HepG2 (cell line): ENCODE measurements at regions not wholly inside any gene's neighbourhood (a gene's known extent, or its start where the extent isn't known, plus 50 kb on each side); places are given as distances from the start of the nearest gene placed in this dataset.

Experiments
- ATAC-seq: fragments of 200-7000 bp; cut with Tn5 transposase; 3 replicates; pipeline ENCODE4 v1.9.1; 2020; ENCODE audit warnings: mild to moderate bottlenecking, moderate library complexity
- BruUV-seq: library from RNA; stranded (reverse); fragments of 400-500 nt; replicated peaks from 2 replicates; lab custom pipeline; 2021; lab: Mats Ljungman, UMichigan
- CTCF ChIA-PET: fragments of 300-600 bp; formaldehyde crosslinking; extraction: SDS; loops from one replicate; lab custom pipeline; 2021; ENCODE audit warnings: low total read pairs, inconsistent platforms, low intra/inter-chr PET ratio; lab: Yijun Ruan, JAX
- POLR2A ChIA-PET: fragments of 350-600 bp; sonication (Branson Sonifier 250); formaldehyde crosslinking; loops from one replicate; lab custom pipeline; 2020; ENCODE audit warnings: antibody characterized with exemption, inconsistent platforms; lab: Yijun Ruan, JAX
- DNase-seq: peaks from one replicate; pipeline ENCODE4 v3.0.0-alpha.2; 2015; ENCODE audit warnings: low spot score
- FAIRE-seq: peaks from 3 replicates; lab custom pipeline; 2011; peaks lifted over from hg19 to GRCh38; lab: Jason Lieb, UNC
- H2AFZ ChIP-seq: one replicate; pipeline ENCODE4 v1.6.1; 2011; ENCODE audit warnings: low read length, inconsistent platforms
- H3K27ac ChIP-seq: fragments of 300-600 bp; 3 replicates; pipeline ENCODE4 v1.8.0; 2011; ENCODE audit warnings: mixed run types, mild to moderate bottlenecking, mixed read lengths, low read length, inconsistent platforms; ENCODE audit not compliant: insufficient read depth; ENCODE audit errors: extremely low read length
- H3K27me3 ChIP-seq, 2 experiments: fragments of 200-600 bp in 1 of 2; 2 replicates in 1 of 2; 3 replicates in 1 of 2; pipeline versions ENCODE4 v1.6.0 to v1.8.0; 2011; ENCODE audit warnings: low read length in 2 of 2, mild to moderate bottlenecking in 2 of 2, moderate library complexity in 2 of 2, inconsistent platforms in 1 of 2; ENCODE audit not compliant: insufficient read depth in 2 of 2, control insufficient read depth in 1 of 2
- H3K36me3 ChIP-seq, 2 experiments: fragments of 200-600 bp in 1 of 2; replicated peaks in 1 of 2; 2 replicates in 1 of 2; 3 replicates in 1 of 2; pipeline versions ENCODE4 v1.5.1 to v1.8.0; 2011; ENCODE audit warnings: low read length in 2 of 2, inconsistent platforms in 1 of 2; ENCODE audit not compliant: insufficient read depth in 2 of 2, control insufficient read depth in 1 of 2
- H3K4me1 ChIP-seq: 2 replicates; pipeline ENCODE4 v1.5.1; 2012; ENCODE audit warnings: low read length, inconsistent platforms; ENCODE audit not compliant: insufficient read depth
- H3K4me2 ChIP-seq: 2 replicates; pipeline ENCODE4 v1.6.0; 2011; ENCODE audit warnings: low read depth, low read length, inconsistent platforms
- H3K4me3 ChIP-seq, 3 experiments: fragments of 200-600 bp in 1 of 3; sonication (generic), shearing (Covaris generic) in 1 of 3; replicated peaks in 1 of 3; 2 replicates each; pipeline ENCODE4 v1.5.1; 2011 to 2016; ENCODE audit warnings: low read length in 3 of 3, inconsistent platforms in 2 of 3, low read depth in 2 of 3, mild to moderate bottlenecking in 2 of 3, control low read depth in 1 of 3, mixed read lengths in 1 of 3; ENCODE audit not compliant: insufficient read depth in 1 of 3
- H3K79me2 ChIP-seq: one replicate; pipeline ENCODE4 v1.6.1; 2011; ENCODE audit warnings: low read length, inconsistent platforms; ENCODE audit not compliant: insufficient read depth
- H3K9ac ChIP-seq: 2 replicates; pipeline ENCODE4 v1.6.0; 2011; ENCODE audit warnings: mild to moderate bottlenecking, low read depth, low read length, inconsistent platforms; ENCODE audit not compliant: insufficient read depth
- H3K9me3 ChIP-seq: 2 replicates; pipeline ENCODE4 v1.5.1; 2012; ENCODE audit warnings: mild to moderate bottlenecking, low read length
- H4K20me1 ChIP-seq: 2 replicates; pipeline ENCODE4 v1.6.0; 2011; ENCODE audit warnings: inconsistent platforms, mild to moderate bottlenecking, low read length, moderate library complexity; ENCODE audit not compliant: insufficient read depth
- CHD4 ChIP-seq: fragments of 200-600 bp; sonication (generic); IDR thresholded peaks from 2 replicates; pipeline ENCODE4 v1.7.0; 2017; ENCODE audit warnings: mild to moderate bottlenecking, low read length, borderline replicate concordance
- NCOR1 ChIP-seq: fragments of 200-600 bp; sonication (generic); IDR thresholded peaks from 2 replicates; pipeline ENCODE4 v1.7.0; 2017; ENCODE audit warnings: antibody characterized with exemption, low read length, borderline replicate concordance
- RBM39 ChIP-seq: fragments of 200-400 bp; formaldehyde crosslinking; IDR thresholded peaks from one replicate; pipeline ENCODE4 v1.6.1; 2018; ENCODE audit warnings: antibody characterized with exemption, mild to moderate bottlenecking, low read depth, low read length; ENCODE audit not compliant: poor library complexity, severe bottlenecking
- REXO4 ChIP-seq: sonication (generic); formaldehyde crosslinking; IDR thresholded peaks from 2 replicates; pipeline ENCODE4 v1.8.0; 2022; ENCODE audit warnings: missing genetic modification reagents, mild to moderate bottlenecking, borderline replicate concordance
- SIN3A ChIP-seq: IDR thresholded peaks from 2 replicates; pipeline ENCODE4 v1.6.1; 2011; ENCODE audit warnings: low read depth, mild to moderate bottlenecking, control low read depth, low read length, borderline replicate concordance
- THYN1 ChIP-seq: sonication (generic); formaldehyde crosslinking; IDR thresholded peaks from 2 replicates; pipeline ENCODE4 v1.8.1; 2023; ENCODE audit warnings: low read depth, mild to moderate bottlenecking, moderate library complexity, missing genetic modification reagents, borderline replicate concordance
- ZC3H4 ChIP-seq: sonication (generic); formaldehyde crosslinking; IDR thresholded peaks from 2 replicates; pipeline ENCODE4 v1.4.0; 2020; ENCODE audit warnings: missing genetic modification reagents, borderline replicate concordance
- ZNF552 ChIP-seq: sonication (generic); formaldehyde crosslinking; IDR thresholded peaks from 2 replicates; pipeline ENCODE4 v1.9.0; 2022; ENCODE audit warnings: missing genetic modification reagents, mild to moderate bottlenecking, borderline replicate concordance
- ZSCAN31 ChIP-seq: sonication (generic); formaldehyde crosslinking; IDR thresholded peaks from 2 replicates; pipeline ENCODE4 v1.5.0; 2020; ENCODE audit warnings: low read depth, mild to moderate bottlenecking, missing genetic modification reagents
- WGBS: methylation state at CpG from one replicate; pipeline ENCODE4 v1.1.6; 2017; ENCODE audit warnings: low lambda C conversion rate; 5-methylcytosine and 5-hydroxymethylcytosine counted together
- in situ Hi-C: cut with HindIII; loops from 2 replicates; pipeline ENCODE4 v1.10.0; 2017; ENCODE audit warnings: low pct_unique_long_range_greater_than_20kb; ENCODE audit not compliant: extremely low pct_ligation_motif_present
- intact Hi-C: fragments of 100-400 bp; cut with micrococcal nuclease; formaldehyde crosslinking; loops from one replicate; pipeline ENCODE4 v1.10.0; 2022; ENCODE audit not compliant: unreplicated experiment
- TF ChIP-seq, protein P1 (sequence below): sonication (generic); formaldehyde crosslinking; IDR thresholded peaks from 2 replicates; pipeline ENCODE4 v1.5.0; 2020; ENCODE audit warnings: missing genetic modification reagents, mild to moderate bottlenecking, borderline replicate concordance
- TF ChIP-seq, protein P2 (sequence below): sonication (generic); formaldehyde crosslinking; IDR thresholded peaks from 2 replicates; pipeline ENCODE4 v1.5.1; 2020; ENCODE audit warnings: mild to moderate bottlenecking, moderate library complexity, missing genetic modification reagents

GRCh38 chr13:102951808-102952207 is 106.0 kb downstream of the ERCC5 start:
- Histone ChIP-seq H3K79me2 (no peaks in the 10 kb centered on the region), H3K27ac (no peak overlapping the region), H2AFZ (no peak overlapping the region), H3K4me2 (no peak overlapping the region), H3K4me3 (no peak overlapping the region), H3K27me3 (no peaks in the 10 kb centered on the region; a peak in 1 of 5 replicates), H3K36me3 (no peaks in the 10 kb centered on the region), H3K9ac (no peak overlapping the region), H3K4me1 (no peaks in the 10 kb centered on the region), H4K20me1 (no peaks in the 10 kb centered on the region), H3K9me3 (no peaks in the 10 kb centered on the region)
- ATAC-seq (no peak), DNase-seq (no peak), FAIRE-seq (no peak)
- TF ChIP-seq CHD4 (no peak), SIN3A (no peak), ZSCAN31 (no peak), NCOR1 (no peak), REXO4 (CRISPR knock-in tag) (no peak), RBM39 (no peak), ZNF552 (CRISPR knock-in tag) (no peak), THYN1 (CRISPR knock-in tag) (no peak), ZC3H4 (CRISPR knock-in tag) (no peak)
- TF ChIP-seq, protein P1, sequence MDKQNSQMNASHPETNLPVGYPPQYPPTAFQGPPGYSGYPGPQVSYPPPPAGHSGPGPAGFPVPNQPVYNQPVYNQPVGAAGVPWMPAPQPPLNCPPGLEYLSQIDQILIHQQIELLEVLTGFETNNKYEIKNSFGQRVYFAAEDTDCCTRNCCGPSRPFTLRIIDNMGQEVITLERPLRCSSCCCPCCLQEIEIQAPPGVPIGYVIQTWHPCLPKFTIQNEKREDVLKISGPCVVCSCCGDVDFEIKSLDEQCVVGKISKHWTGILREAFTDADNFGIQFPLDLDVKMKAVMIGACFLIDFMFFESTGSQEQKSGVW, result no peak
- TF ChIP-seq, protein P2, sequence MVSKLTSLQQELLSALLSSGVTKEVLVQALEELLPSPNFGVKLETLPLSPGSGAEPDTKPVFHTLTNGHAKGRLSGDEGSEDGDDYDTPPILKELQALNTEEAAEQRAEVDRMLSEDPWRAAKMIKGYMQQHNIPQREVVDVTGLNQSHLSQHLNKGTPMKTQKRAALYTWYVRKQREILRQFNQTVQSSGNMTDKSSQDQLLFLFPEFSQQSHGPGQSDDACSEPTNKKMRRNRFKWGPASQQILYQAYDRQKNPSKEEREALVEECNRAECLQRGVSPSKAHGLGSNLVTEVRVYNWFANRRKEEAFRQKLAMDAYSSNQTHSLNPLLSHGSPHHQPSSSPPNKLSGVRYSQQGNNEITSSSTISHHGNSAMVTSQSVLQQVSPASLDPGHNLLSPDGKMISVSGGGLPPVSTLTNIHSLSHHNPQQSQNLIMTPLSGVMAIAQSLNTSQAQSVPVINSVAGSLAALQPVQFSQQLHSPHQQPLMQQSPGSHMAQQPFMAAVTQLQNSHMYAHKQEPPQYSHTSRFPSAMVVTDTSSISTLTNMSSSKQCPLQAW (CRISPR knock-in tag), result no peak
- WGBS, result 19% methylated on average over 8 of the region's 9 CpGs
- intact Hi-C loops (no loop called here), in situ Hi-C loops (no loop called here)
- POLR2A ChIA-PET, result no interaction called here
- CTCF ChIA-PET, result no interaction called here
- no TSS peak for BruUV-seq
